Jurkat, Clone E6-1 (cell line): ENCODE measurements at regions not wholly inside any gene's neighbourhood (a gene's known extent, or its start where the extent isn't known, plus 50 kb on each side); places are given as distances from the start of the nearest gene placed in this dataset.

Source experiments
- DNase-seq: peaks from one replicate; pipeline ENCODE4 v3.0.0-alpha.2; 2011; ENCODE audit warnings: low read depth, low spot score
- H3K4me3 ChIP-seq: 2 replicates; pipeline ENCODE4 v1.5.1; 2011; ENCODE audit warnings: mild to moderate bottlenecking, low read length, control low read depth, moderate library complexity

- no peak for DNase-seq
- no peak overlapping the region for H3K4me3 ChIP-seq
Observed at GRCh38 chr11:27968461-27968860, 139.5 kb downstream of the KIF18A start.

GRCh38 chr11:27965559-27965958, 142.4 kb downstream of the KIF18A start:
- no peak overlapping the region for H3K4me3 ChIP-seq
- DNase-seq, result no peak

- DNase-seq, result no peak
- no peak overlapping the region for H3K4me3 ChIP-seq
Observed at GRCh38 chr11:27963370-27963769, 144.6 kb downstream of the KIF18A start.

- no peak overlapping the region for H3K4me3 ChIP-seq
- no peak for DNase-seq
Observed at GRCh38 chr11:27949951-27950738, 157.8 kb downstream of the KIF18A start.

GRCh38 chr11:27945348-27945747, 162.6 kb downstream of the KIF18A start:
- no peak for DNase-seq
- no peak overlapping the region for H3K4me3 ChIP-seq

GRCh38 chr11:27938011-27938410, 169.9 kb downstream of the KIF18A start:
- no peak overlapping the region for H3K4me3 ChIP-seq
- no peak for DNase-seq

GRCh38 chr11:27934830-27935145, 173.2 kb downstream of the KIF18A start:
- no peak overlapping the region for H3K4me3 ChIP-seq
- no peak for DNase-seq

GRCh38 chr11:27933992-27934829, 173.7 kb downstream of the KIF18A start:
- DNase-seq, result no peak
- no peak overlapping the region for H3K4me3 ChIP-seq

- no peak for DNase-seq
Observed at GRCh38 chr11:27931770-27932169, 176.2 kb downstream of the KIF18A start.

GRCh38 chr11:27930946-27931345, 177.0 kb downstream of the KIF18A start:
- no peak overlapping the region for H3K4me3 ChIP-seq
- no peak for DNase-seq

More at GRCh38 chr11:27931770-27932169, 176.2 kb downstream of the KIF18A start:
- H3K4me3 ChIP-seq, result no peak overlapping the region

GRCh38 chr11:27928809-27929208, 179.1 kb downstream of the KIF18A start:
- no peak overlapping the region for H3K4me3 ChIP-seq
- DNase-seq, result no peak

- no peak overlapping the region for H3K4me3 ChIP-seq
- no peak for DNase-seq
Observed at GRCh38 chr11:27926981-27927481, 180.9 kb downstream of the KIF18A start.

GRCh38 chr11:27926486-27926885, 181.5 kb downstream of the KIF18A start:
- no peak for DNase-seq
- no peak overlapping the region for H3K4me3 ChIP-seq

GRCh38 chr11:27921472-27921871, 186.5 kb downstream of the KIF18A start:
- no peak for DNase-seq
- H3K4me3 ChIP-seq, result no peak overlapping the region

- no peak overlapping the region for H3K4me3 ChIP-seq
- DNase-seq, result no peak
Observed at GRCh38 chr11:27916541-27917100, 191.3 kb downstream of the KIF18A start.

- no peak overlapping the region for H3K4me3 ChIP-seq
- DNase-seq, result no peak
Observed at GRCh38 chr11:27914080-27914479, 193.9 kb downstream of the KIF18A start.

- no peak overlapping the region for H3K4me3 ChIP-seq
- DNase-seq, result no peak
Observed at GRCh38 chr11:27913650-27914049, 194.3 kb downstream of the KIF18A start.

- no peak overlapping the region for H3K4me3 ChIP-seq
- DNase-seq, result no peak
Observed at GRCh38 chr11:27912916-27913315, 195.0 kb downstream of the KIF18A start.

GRCh38 chr11:27910186-27910931, 197.6 kb downstream of the KIF18A start:
- DNase-seq, result no peak
- no peak overlapping the region for H3K4me3 ChIP-seq
